Trophoblast cell (in vitro differentiated cells and primary cell): ENCODE measurements at regions not wholly inside any gene's neighbourhood (a gene's known extent, or its start where the extent isn't known, plus 50 kb on each side); places are given as distances from the start of the nearest gene placed in this dataset.

Experiments
- DNase-seq, 2 donors: peaks; one replicate each; pipeline ENCODE4 v3.0.0-alpha.2; 2016
- H2AFZ ChIP-seq: 2 replicates; pipeline ENCODE4 v1.6.1; 2013; ENCODE audit warnings: low read length, moderate library complexity, mild to moderate bottlenecking; ENCODE audit not compliant: insufficient read depth, poor library complexity
- H2AK5ac ChIP-seq: 2 replicates; pipeline ENCODE4 v1.6.1; 2013; ENCODE audit warnings: mild to moderate bottlenecking, low read length
- H2BK120ac ChIP-seq: 2 replicates; pipeline ENCODE4 v1.6.1; 2013; ENCODE audit warnings: low read length, mild to moderate bottlenecking, moderate library complexity; ENCODE audit not compliant: insufficient read depth, poor library complexity
- H2BK12ac ChIP-seq: 2 replicates; pipeline ENCODE4 v1.6.1; 2013; ENCODE audit warnings: mild to moderate bottlenecking, low read length, moderate library complexity
- H2BK5ac ChIP-seq: 2 replicates; pipeline ENCODE4 v1.6.1; 2013; ENCODE audit warnings: low read length, low read depth, moderate library complexity, mild to moderate bottlenecking; ENCODE audit not compliant: poor library complexity
- H3K14ac ChIP-seq: 2 replicates; pipeline ENCODE4 v1.6.1; 2013; ENCODE audit warnings: mild to moderate bottlenecking, low read length
- H3K18ac ChIP-seq: 2 replicates; pipeline ENCODE4 v1.6.1; 2013; ENCODE audit warnings: mild to moderate bottlenecking, low read length
- H3K23ac ChIP-seq: 2 replicates; pipeline ENCODE4 v1.6.1; 2013; ENCODE audit warnings: low read length
- H3K27ac ChIP-seq: 2 replicates; pipeline ENCODE4 v1.5.1; 2013; ENCODE audit warnings: low read depth, mild to moderate bottlenecking, inconsistent platforms, low read length, moderate library complexity
- H3K27me3 ChIP-seq: 2 replicates; pipeline ENCODE4 v1.6.1; 2013; ENCODE audit warnings: inconsistent platforms, mild to moderate bottlenecking, low read length, moderate library complexity; ENCODE audit not compliant: insufficient read depth
- H3K36me3 ChIP-seq, 2 experiments: 1 replicate in 1 of 2; 2 replicates in 1 of 2; pipeline ENCODE4 v1.6.1; 2013; ENCODE audit warnings: low read length in 2 of 2, mild to moderate bottlenecking in 2 of 2, moderate library complexity in 1 of 2; ENCODE audit not compliant: insufficient read depth in 2 of 2, control insufficient read depth in 1 of 2
- H3K4ac ChIP-seq: 2 replicates; pipeline ENCODE4 v1.6.1; 2013; ENCODE audit warnings: low read depth, mild to moderate bottlenecking, low read length, moderate library complexity
- H3K4me1 ChIP-seq, 2 experiments: 1 replicate in 1 of 2; 2 replicates in 1 of 2; pipeline ENCODE4 v1.6.1; 2013; ENCODE audit warnings: low read length in 2 of 2, mild to moderate bottlenecking in 2 of 2, moderate library complexity in 1 of 2; ENCODE audit not compliant: insufficient read depth in 2 of 2, control insufficient read depth in 1 of 2
- H3K4me2 ChIP-seq: 2 replicates; pipeline ENCODE4 v1.6.1; 2013; ENCODE audit warnings: inconsistent platforms, mild to moderate bottlenecking, low read length, moderate library complexity
- H3K4me3 ChIP-seq: 2 replicates; pipeline ENCODE4 v1.5.1; 2013; ENCODE audit warnings: mild to moderate bottlenecking, low read depth, low read length, inconsistent platforms
- H3K79me1 ChIP-seq: one replicate; pipeline ENCODE4 v1.6.1; 2013; ENCODE audit warnings: low read length
- H3K79me2 ChIP-seq: 2 replicates; pipeline ENCODE4 v1.6.1; 2013; ENCODE audit warnings: low read length, mild to moderate bottlenecking; ENCODE audit not compliant: control insufficient read depth, insufficient read depth, poor library complexity
- H3K9ac ChIP-seq: 2 replicates; pipeline ENCODE4 v1.6.1; 2013; ENCODE audit warnings: mild to moderate bottlenecking, low read length
- H3K9me3 ChIP-seq: 2 replicates; pipeline ENCODE4 v1.6.1; 2013; ENCODE audit warnings: low read depth, mild to moderate bottlenecking, control low read depth, inconsistent platforms, low read length; ENCODE audit not compliant: insufficient read depth
- H4K12ac ChIP-seq: 2 replicates; pipeline ENCODE4 v1.6.1; 2013; ENCODE audit warnings: low read depth, mild to moderate bottlenecking, low read length, moderate library complexity
- H4K8ac ChIP-seq: 2 replicates; pipeline ENCODE4 v1.6.1; 2013; ENCODE audit warnings: low read depth, mild to moderate bottlenecking, low read length, moderate library complexity
- H4K91ac ChIP-seq: one replicate; pipeline ENCODE4 v1.6.1; 2013; ENCODE audit warnings: low read depth, mild to moderate bottlenecking, low read length, moderate library complexity
- WGBS: extraction: QIAGEN DNeasy Blood & Tissue Kit; methylation state at CpG from one replicate; pipeline ENCODE4 v1.1.7; 2013; ENCODE audit warnings: missing lambda C conversion rate; ENCODE audit not compliant: insufficient read length, insufficient coverage; ENCODE audit errors: extremely low coverage; 5-methylcytosine and 5-hydroxymethylcytosine counted together

- no peak overlapping the region for H4K8ac ChIP-seq
- no peak overlapping the region for H2BK120ac ChIP-seq
- H2BK12ac ChIP-seq: no peak overlapping the region
- H3K27me3 ChIP-seq: no peaks in the 10 kb centered on the region
- H3K4me2 ChIP-seq: no peak overlapping the region
- H4K12ac ChIP-seq: no peak overlapping the region
- H3K14ac ChIP-seq: no peak overlapping the region
- no peak overlapping the region for H3K27ac ChIP-seq
- H3K9me3 ChIP-seq: no peaks in the 10 kb centered on the region
- no peak overlapping the region for H4K91ac ChIP-seq
- no CpG with 5 or more reads among the region's 5 CpGs for WGBS
- no peak overlapping the region for H2AK5ac ChIP-seq
- H2BK5ac ChIP-seq: no peak overlapping the region
- no peaks in the 10 kb centered on the region for H3K79me1 ChIP-seq
- no peaks in the 10 kb centered on the region for H3K79me2 ChIP-seq
- no peak overlapping the region for H3K9ac ChIP-seq
- H2AFZ ChIP-seq: no peak overlapping the region
- H3K36me3 ChIP-seq: no peaks in the 10 kb centered on the region
- no peak overlapping the region for H3K4ac ChIP-seq
- no peak overlapping the region for H3K18ac ChIP-seq
- no peak for DNase-seq
- H3K4me3 ChIP-seq: no peak overlapping the region
- H3K4me1 ChIP-seq: no peaks in the 10 kb centered on the region
- H3K23ac ChIP-seq: no peak overlapping the region
Measured at GRCh38 chr4:126775485-126776106, 857.2 kb upstream of the INTU start.

- no peak overlapping the region for H2BK5ac ChIP-seq
- H3K4me2 ChIP-seq: no peak overlapping the region
- no CpG with 5 or more reads among the region's 5 CpGs for WGBS
- H3K9ac ChIP-seq: no peak overlapping the region
- H3K79me2 ChIP-seq: no peaks in the 10 kb centered on the region
- no peaks in the 10 kb centered on the region for H3K27me3 ChIP-seq
- H3K9me3 ChIP-seq: no peaks in the 10 kb centered on the region
- no peak overlapping the region for H2BK12ac ChIP-seq
- no peak overlapping the region for H2BK120ac ChIP-seq
- no peak overlapping the region for H4K91ac ChIP-seq
- no peak overlapping the region for H4K8ac ChIP-seq
- H2AFZ ChIP-seq: no peak overlapping the region
- H3K4ac ChIP-seq: no peak overlapping the region
- H3K27ac ChIP-seq: no peak overlapping the region
- no peak overlapping the region for H3K23ac ChIP-seq
- H3K14ac ChIP-seq: no peak overlapping the region
- no peak overlapping the region for H3K4me3 ChIP-seq
- no peaks in the 10 kb centered on the region for H3K4me1 ChIP-seq
- H2AK5ac ChIP-seq: no peak overlapping the region
- H4K12ac ChIP-seq: no peak overlapping the region
- H3K36me3 ChIP-seq: no peaks in the 10 kb centered on the region
- DNase-seq: no peak
- no peak overlapping the region for H3K18ac ChIP-seq
- H3K79me1 ChIP-seq: no peaks in the 10 kb centered on the region
Measured at GRCh38 chr4:126776361-126776760, 856.4 kb upstream of the INTU start.

DNA sequence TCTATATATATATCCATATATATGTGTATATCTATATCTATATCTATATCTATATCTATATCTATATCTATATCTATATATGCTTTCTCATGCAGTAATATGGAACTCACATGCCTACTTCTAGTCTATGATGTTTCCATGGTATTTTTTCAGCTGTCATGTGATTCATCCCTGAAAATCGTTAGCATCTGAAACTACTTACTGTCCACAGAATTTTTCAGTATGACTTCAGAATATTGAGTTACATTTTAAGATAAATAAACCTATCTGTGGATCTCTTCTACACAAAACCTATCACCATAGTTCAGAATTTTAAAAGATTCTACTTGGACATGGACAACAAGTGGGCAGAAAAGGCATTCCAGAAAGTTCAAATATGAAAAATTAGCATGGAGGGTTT, 855.1 kb upstream of the INTU start:
- Histone ChIP-seq H3K14ac (no peak overlapping the region), H2AFZ (no peak overlapping the region), H2BK120ac (no peak overlapping the region), H3K4me1 (no peaks in the 10 kb centered on the region), H2AK5ac (no peak overlapping the region), H4K91ac (no peak overlapping the region), H2BK5ac (no peak overlapping the region), H4K12ac (no peak overlapping the region), H3K79me2 (no peaks in the 10 kb centered on the region), H3K27me3 (no peaks in the 10 kb centered on the region), H3K79me1 (no peaks in the 10 kb centered on the region), H3K23ac (no peak overlapping the region), H3K27ac (no peak overlapping the region), H4K8ac (no peak overlapping the region), H2BK12ac (no peak overlapping the region), H3K4me3 (no peak overlapping the region), H3K4me2 (no peak overlapping the region), H3K36me3 (no peaks in the 10 kb centered on the region), H3K9ac (no peak overlapping the region), H3K4ac (no peak overlapping the region), H3K18ac (no peak overlapping the region), H3K9me3 (no peaks in the 10 kb centered on the region)
- WGBS: no CpG with 5 or more reads among the region's 1 CpG
- DNase-seq: no peak

- Histone ChIP-seq H3K23ac (no peak overlapping the region), H3K9ac (no peak overlapping the region), H3K36me3 (no peaks in the 10 kb centered on the region), H2BK5ac (no peak overlapping the region), H3K14ac (no peak overlapping the region), H3K4me3 (no peak overlapping the region), H3K27me3 (no peaks in the 10 kb centered on the region), H3K4me1 (no peaks in the 10 kb centered on the region), H2AK5ac (no peak overlapping the region), H4K8ac (no peak overlapping the region), H3K18ac (no peak overlapping the region), H3K79me1 (no peaks in the 10 kb centered on the region), H4K12ac (no peak overlapping the region), H2BK120ac (no peak overlapping the region), H3K4ac (no peak overlapping the region), H3K27ac (no peak overlapping the region), H2AFZ (no peak overlapping the region), H3K9me3 (no peaks in the 10 kb centered on the region), H4K91ac (no peak overlapping the region), H3K4me2 (no peak overlapping the region), H3K79me2 (no peaks in the 10 kb centered on the region), H2BK12ac (no peak overlapping the region)
- WGBS: no CpG with 5 or more reads among the region's 3 CpGs
- DNase-seq: peak in 1 of 2 donors; percentile 7
Measured at GRCh38 chr4:126778348-126778747, 854.4 kb upstream of the INTU start.
